ENCODE measurements at regions not wholly inside any gene's neighbourhood (a gene's known extent, or its start where the extent isn't known, plus 50 kb on each side); places are given as distances from the start of the nearest gene placed in this dataset.

DNA sequence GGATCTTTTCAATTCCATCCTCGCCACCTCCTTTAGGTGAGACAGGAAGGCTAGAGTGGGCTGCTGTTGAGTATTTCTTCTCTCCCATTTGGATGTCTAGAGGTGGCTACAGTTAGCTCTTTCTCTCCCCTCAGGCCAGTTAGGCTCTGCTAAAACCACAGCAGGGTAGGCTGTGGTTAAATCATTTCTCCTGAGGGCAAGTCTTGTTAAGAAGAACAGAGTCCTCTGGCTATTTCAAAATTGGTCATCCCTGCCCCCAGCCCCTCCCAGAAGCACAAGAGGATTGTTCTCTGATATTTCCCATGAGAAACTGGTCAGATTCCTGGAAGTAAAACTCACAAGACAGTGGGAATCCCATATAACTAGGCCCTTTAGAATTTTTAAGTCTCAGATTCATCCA is 1359.5 kb downstream of the TECRL start:
- H3K9me3 ChIP-seq: no peaks in the 10 kb centered on the region
- TF ChIP-seq POLR2AphosphoS5 (IDR thresholded peaks at IDR 0.05): no peak
- no peak for TF ChIP-seq EP300 (IDR thresholded peaks at IDR 0.05; ENCODE audit: low read depth)
- TF ChIP-seq POLR2A (IDR thresholded peaks at IDR 0.05): no peak
- TF ChIP-seq, protein P1, sequence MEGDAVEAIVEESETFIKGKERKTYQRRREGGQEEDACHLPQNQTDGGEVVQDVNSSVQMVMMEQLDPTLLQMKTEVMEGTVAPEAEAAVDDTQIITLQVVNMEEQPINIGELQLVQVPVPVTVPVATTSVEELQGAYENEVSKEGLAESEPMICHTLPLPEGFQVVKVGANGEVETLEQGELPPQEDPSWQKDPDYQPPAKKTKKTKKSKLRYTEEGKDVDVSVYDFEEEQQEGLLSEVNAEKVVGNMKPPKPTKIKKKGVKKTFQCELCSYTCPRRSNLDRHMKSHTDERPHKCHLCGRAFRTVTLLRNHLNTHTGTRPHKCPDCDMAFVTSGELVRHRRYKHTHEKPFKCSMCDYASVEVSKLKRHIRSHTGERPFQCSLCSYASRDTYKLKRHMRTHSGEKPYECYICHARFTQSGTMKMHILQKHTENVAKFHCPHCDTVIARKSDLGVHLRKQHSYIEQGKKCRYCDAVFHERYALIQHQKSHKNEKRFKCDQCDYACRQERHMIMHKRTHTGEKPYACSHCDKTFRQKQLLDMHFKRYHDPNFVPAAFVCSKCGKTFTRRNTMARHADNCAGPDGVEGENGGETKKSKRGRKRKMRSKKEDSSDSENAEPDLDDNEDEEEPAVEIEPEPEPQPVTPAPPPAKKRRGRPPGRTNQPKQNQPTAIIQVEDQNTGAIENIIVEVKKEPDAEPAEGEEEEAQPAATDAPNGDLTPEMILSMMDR (IDR thresholded peaks at IDR 0.05): no peak
- 76% methylated on average over 1 of the region's 1 CpG; no CpG with 5 or more reads in 1 of the 2 donors for WGBS, 2 donors (ENCODE audit: low coverage in 1 of 2)

DNA sequence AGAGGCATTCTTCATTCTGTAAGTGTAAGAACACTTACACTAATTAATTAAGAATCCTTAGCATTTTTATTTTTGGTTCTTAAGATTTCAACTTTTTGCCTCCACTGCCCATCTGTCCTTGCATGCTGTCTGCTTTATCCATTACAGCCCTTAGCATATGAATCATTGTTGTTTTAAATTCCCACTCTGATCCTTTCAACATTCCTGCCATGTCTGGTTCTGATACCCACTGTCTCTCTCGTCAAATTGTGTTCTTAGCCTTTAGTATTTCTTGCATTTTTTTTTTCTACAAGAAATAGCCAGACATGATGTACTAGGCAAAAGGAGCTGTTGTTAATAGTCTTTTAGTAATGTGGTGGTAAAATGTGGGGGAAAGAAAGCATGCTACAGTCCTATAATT is 1360.0 kb downstream of the TECRL start:
- 72 to 89% methylated on average over 1 of the region's 1 CpG for WGBS, 2 donors (ENCODE audit: low coverage in 1 of 2)
- H3K36me3 ChIP-seq: no peaks in the 10 kb centered on the region
- no peaks in the 10 kb centered on the region for H3K4me1 ChIP-seq
- TF ChIP-seq POLR2AphosphoS5 (IDR thresholded peaks at IDR 0.05): no peak
- no peak for TF ChIP-seq POLR2A (IDR thresholded peaks at IDR 0.05)
- TF ChIP-seq, protein P1 (IDR thresholded peaks at IDR 0.05): no peak
- TF ChIP-seq EP300 (IDR thresholded peaks at IDR 0.05; ENCODE audit: low read depth): no peak
- no peak for DNase-seq
- H3K27me3 ChIP-seq: no peaks in the 10 kb centered on the region
- no peak overlapping the region for H3K4me3 ChIP-seq
- no peaks in the 10 kb centered on the region for H3K9me3 ChIP-seq
- intact Hi-C loops (cut with DNase I; ENCODE audit: low total_unique reads): no loop called here
- in situ Hi-C loops (cut with MboI; ENCODE audit: low pct_ligation_motif_present in 1 of 4, low pct_unique_long_range_greater_than_20kb in 1 of 4, low sequenced_read_pairs in 3 of 4): no loop called here
- H3K27ac ChIP-seq: no peak overlapping the region

More for the DNA sequence above, 1359.5 kb downstream of the TECRL start:
- H3K4me1 ChIP-seq: no peaks in the 10 kb centered on the region
- H3K4me3 ChIP-seq: no peak overlapping the region
- no peak overlapping the region for H3K27ac ChIP-seq
- no peaks in the 10 kb centered on the region for H3K36me3 ChIP-seq
- in situ Hi-C loops (cut with MboI; ENCODE audit: low pct_ligation_motif_present in 1 of 4, low pct_unique_long_range_greater_than_20kb in 1 of 4, low sequenced_read_pairs in 3 of 4) (no loop called here), intact Hi-C loops (cut with DNase I; ENCODE audit: low total_unique reads) (no loop called here)
- DNase-seq: no peak
- H3K27me3 ChIP-seq: no peaks in the 10 kb centered on the region

DNA sequence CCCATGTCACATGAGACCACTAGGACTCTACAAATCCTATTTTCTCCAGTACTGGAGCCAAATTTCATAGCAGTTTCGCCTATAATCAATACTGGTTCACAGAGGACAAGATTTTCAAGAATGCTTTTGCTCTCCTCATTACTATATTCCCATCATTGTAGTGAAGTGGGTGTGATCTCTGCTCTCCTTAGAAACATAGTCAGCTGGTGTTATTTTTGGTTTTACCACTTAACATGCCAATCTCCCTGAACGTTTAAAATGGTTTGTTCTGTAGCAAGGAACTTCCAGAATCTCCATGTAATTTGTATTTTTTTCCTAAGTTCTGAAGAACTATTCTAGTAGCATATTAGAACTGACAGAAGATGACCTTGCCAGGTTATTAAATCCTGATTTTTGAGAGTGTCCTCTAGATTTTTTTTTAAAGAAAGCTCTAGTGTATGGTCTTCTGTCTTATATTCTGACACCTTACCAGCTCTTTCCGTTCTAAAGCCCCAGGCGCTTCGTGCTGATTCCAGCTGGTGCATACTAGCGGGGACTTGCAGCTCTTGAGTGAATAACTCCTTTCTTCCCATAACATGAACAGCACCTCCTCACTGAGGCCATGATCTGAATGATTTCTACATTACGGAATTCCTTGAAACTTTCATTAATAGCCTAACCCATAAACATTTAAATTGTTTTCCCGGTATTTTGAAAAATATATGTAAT is 1372.9 kb downstream of the TECRL start:
- TF ChIP-seq POLR2A (IDR thresholded peaks at IDR 0.05) (no peak), EP300 (IDR thresholded peaks at IDR 0.05; ENCODE audit: low read depth) (no peak), POLR2AphosphoS5 (IDR thresholded peaks at IDR 0.05) (no peak)
- TF ChIP-seq, protein P1 (IDR thresholded peaks at IDR 0.05): no peak
- Histone ChIP-seq H3K4me3 (no peak overlapping the region), H3K27ac (no peak overlapping the region), H3K4me1 (no peaks in the 10 kb centered on the region), H3K27me3 (no peaks in the 10 kb centered on the region), H3K9me3 (no peaks in the 10 kb centered on the region), H3K36me3 (no peaks in the 10 kb centered on the region)
- intact Hi-C loops (cut with DNase I; ENCODE audit: low total_unique reads) (no loop called here), in situ Hi-C loops (cut with MboI; ENCODE audit: low pct_ligation_motif_present in 1 of 4, low pct_unique_long_range_greater_than_20kb in 1 of 4, low sequenced_read_pairs in 3 of 4) (no loop called here)
- WGBS, 2 donors (ENCODE audit: low coverage in 1 of 2): 77 to 87% methylated on average over 6 to 8 of the region's 8 CpGs
- DNase-seq: no peak

DNA sequence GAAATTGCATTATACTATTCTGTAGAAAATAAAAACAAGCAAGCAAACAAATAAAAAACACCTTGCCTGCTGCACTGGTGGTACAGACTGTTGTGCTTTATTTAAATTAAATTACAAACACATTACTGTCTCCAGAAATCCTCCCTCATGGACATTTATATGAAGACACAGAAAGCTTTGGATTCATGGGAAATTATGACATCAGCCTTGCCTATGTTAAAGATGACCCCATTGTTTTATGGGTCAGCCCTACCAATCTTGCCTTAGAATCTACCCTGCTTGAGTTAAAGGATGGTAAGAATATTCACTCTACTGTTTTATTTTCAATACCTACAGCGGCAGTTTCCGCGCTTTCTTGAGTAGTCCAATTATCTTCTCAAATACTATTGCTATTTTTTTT is 1379.9 kb downstream of the TECRL start:
- intact Hi-C loops (cut with DNase I; ENCODE audit: low total_unique reads): no loop called here
- Histone ChIP-seq H3K36me3 (no peaks in the 10 kb centered on the region), H3K27me3 (no peaks in the 10 kb centered on the region), H3K4me1 (no peaks in the 10 kb centered on the region), H3K4me3 (no peak overlapping the region), H3K9me3 (no peaks in the 10 kb centered on the region), H3K27ac (no peak overlapping the region)
- no peak for DNase-seq
- 67 to 81% methylated on average over 3 of the region's 3 CpGs for WGBS, 2 donors (ENCODE audit: low coverage in 1 of 2)
- TF ChIP-seq POLR2A (IDR thresholded peaks at IDR 0.05) (no peak), EP300 (IDR thresholded peaks at IDR 0.05; ENCODE audit: low read depth) (no peak), POLR2AphosphoS5 (IDR thresholded peaks at IDR 0.05) (no peak)
- TF ChIP-seq, protein P1 (IDR thresholded peaks at IDR 0.05): no peak
- in situ Hi-C loops (cut with MboI; ENCODE audit: low pct_ligation_motif_present in 1 of 4, low pct_unique_long_range_greater_than_20kb in 1 of 4, low sequenced_read_pairs in 3 of 4): no loop called here
